Psoas muscle (tissue), 7 donors: ENCODE measurements at regions not wholly inside any gene's neighbourhood (a gene's known extent, or its start where the extent isn't known, plus 50 kb on each side); places are given as distances from the start of the nearest gene placed in this dataset.

Experiments
- ATAC-seq, 4 donors: fragments of 200-7000 bp; cut with Tn5 transposase; one replicate each; pipeline ENCODE4 v1.9.1; 2020; ENCODE audit warnings: moderate library complexity in 3 of 4, mild to moderate bottlenecking in 2 of 4
- DNase-seq, 2 donors: peaks; one replicate each; pipeline ENCODE4 v3.0.0-alpha.2; 2020
- H3K27ac ChIP-seq: fragments of 200-600 bp; one replicate; pipeline ENCODE4 v1.8.0; 2022
- H3K27me3 ChIP-seq, 3 donors: fragments of 200-600 bp in 1 of 3; one replicate each; pipeline versions ENCODE4 v1.6.1 to v1.8.0; 2013 to 2022; ENCODE audit warnings: low read length in 2 of 3, mild to moderate bottlenecking in 2 of 3, moderate library complexity in 1 of 3; ENCODE audit not compliant: insufficient read depth in 3 of 3
- H3K36me3 ChIP-seq, 2 donors: fragments of 200-600 bp in 1 of 2; one replicate each; pipeline versions ENCODE4 v1.6.1 to v1.8.0; 2013 to 2022; ENCODE audit warnings: low read depth in 1 of 2, mild to moderate bottlenecking in 1 of 2, moderate library complexity in 1 of 2; ENCODE audit not compliant: insufficient read depth in 1 of 2
- H3K4me1 ChIP-seq: fragments of 200-600 bp; one replicate; pipeline ENCODE4 v1.8.0; 2022
- H3K4me3 ChIP-seq: fragments of 200-600 bp; one replicate; pipeline ENCODE4 v1.8.0; 2022; ENCODE audit warnings: mild to moderate bottlenecking
- H3K9me3 ChIP-seq: fragments of 200-600 bp; one replicate; pipeline ENCODE4 v1.8.0; 2022
- CTCF ChIP-seq: fragments of 200-600 bp; IDR thresholded peaks from one replicate; pipeline ENCODE4 v1.8.0; 2022; ENCODE audit warnings: antibody characterized with exemption
- WGBS, 3 donors: extraction: QIAGEN DNeasy Blood & Tissue Kit; methylation state at CpG; one replicate each; pipeline versions ENCODE4 v1.1.6 to v1.1.7; 2013; 5-methylcytosine and 5-hydroxymethylcytosine counted together
- intact Hi-C, 2 donors: fragments of 100-400 bp; cut with DNase I; formaldehyde crosslinking; loops; one replicate each; pipeline versions ENCODE4 v1.11.0 to v1.14.2; 2022
- donor health status: healthy with polysubstance abuse.
- donor health status: DM: no; HTN: no; CAD: no; lungs with moderate emphysema.
- donor health status: Bipolar disorder and iron deficiency.
- donor health status: healthy.
- donor health status: DM: yes; HTN: yes; CAD: no.
- donor health status: DM: no; HTN: no; CAD: no.
- donor health status: DM: yes; HTN: yes; CAD: no.

- Histone ChIP-seq H3K36me3 (no peaks in the 10 kb centered on the region), H3K27ac (no peak overlapping the region), H3K4me1 (no peaks in the 10 kb centered on the region), H3K9me3 (no peaks in the 10 kb centered on the region), H3K4me3 (no peak overlapping the region), H3K27me3 (peaks cover 0 to 3% (median 0%) of the 10 kb centered on the region in 3 donors)
- ATAC-seq (no peak), DNase-seq (no peak)
- 31 to 57% (median 37%) methylated on average over 2 of the region's 2 CpGs for WGBS, 3 donors
- TF ChIP-seq CTCF = no peak
- intact Hi-C loops = no loop called here
Measured at GRCh38 chr4:148964456-148964855, 522.2 kb upstream of the NR3C2 start.

- DNase-seq (no peak), ATAC-seq (no peak)
- Histone ChIP-seq H3K9me3 (no peaks in the 10 kb centered on the region), H3K4me3 (no peak overlapping the region), H3K27me3 (peaks cover 0 to 3% (median 0%) of the 10 kb centered on the region in 3 donors), H3K4me1 (no peaks in the 10 kb centered on the region), H3K27ac (no peak overlapping the region), H3K36me3 (no peaks in the 10 kb centered on the region)
- TF ChIP-seq CTCF = no peak
- 52 to 65% (median 54%) methylated on average over 2 of the region's 2 CpGs for WGBS, 3 donors
- intact Hi-C loops = no loop called here
Measured at GRCh38 chr4:148962539-148963290, 520.5 kb upstream of the NR3C2 start.

GRCh38 chr4:148961526-148961925 lies 519.3 kb upstream of the NR3C2 start:
- no peaks in the 10 kb centered on the region for H3K4me1 ChIP-seq
- no peak for DNase-seq
- no peak overlapping the region for H3K4me3 ChIP-seq
- H3K27ac ChIP-seq = no peak overlapping the region
- intact Hi-C loops = no loop called here
- no peaks in the 10 kb centered on the region for H3K9me3 ChIP-seq
- whole genome bisulfite sequencing, 3 donors = 78 to 80% (median 79%) methylated on average over 4 of the region's 4 CpGs
- no peaks in the 10 kb centered on the region for H3K36me3 ChIP-seq
- no peak for TF ChIP-seq CTCF
- H3K27me3 ChIP-seq = peaks cover 0 to 3% (median 0%) of the 10 kb centered on the region in 3 donors
- ATAC-seq = no peak

- H3K27ac ChIP-seq = no peak overlapping the region
- no peaks in the 10 kb centered on the region for H3K4me1 ChIP-seq
- H3K9me3 ChIP-seq = no peaks in the 10 kb centered on the region
- no peak for TF ChIP-seq CTCF
- DNase-seq (no peak), ATAC-seq (no peak)
- WGBS, 3 donors = 83 to 97% (median 89%) methylated on average over 1 of the region's 1 CpG
- intact Hi-C loops = no loop called here
- no peaks in the 10 kb centered on the region for H3K27me3 ChIP-seq
- no peak overlapping the region for H3K4me3 ChIP-seq
- H3K36me3 ChIP-seq = no peaks in the 10 kb centered on the region
Measured at GRCh38 chr4:148958317-148958716, 516.1 kb upstream of the NR3C2 start.
